ENCODE measurements at regions not wholly inside any gene's neighbourhood (a gene's known extent, or its start where the extent isn't known, plus 50 kb on each side); places are given as distances from the start of the nearest gene placed in this dataset.

DNA sequence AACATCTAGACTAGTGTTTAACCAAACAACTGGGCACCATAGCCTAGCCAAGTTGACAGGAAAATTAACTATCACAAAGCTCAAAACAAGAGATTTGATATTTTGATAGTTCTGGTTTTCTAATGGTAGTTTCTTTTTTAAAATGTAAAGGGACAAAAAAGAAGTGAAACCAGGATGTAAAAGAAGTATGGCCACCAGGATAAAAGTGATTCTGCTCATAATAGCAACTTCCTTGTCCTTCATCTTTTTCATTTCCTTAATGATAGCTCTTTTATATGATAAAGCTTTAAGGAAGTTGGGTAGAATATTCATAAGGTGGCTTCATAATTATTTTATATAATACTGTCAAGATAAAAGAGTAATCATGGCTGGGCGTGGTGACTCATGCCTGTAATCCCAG lies 139.1 kb downstream of the BASP1 start:
- H3K27ac ChIP-seq = no peak overlapping the region
- DNase-seq (ENCODE audit: extremely low spot score in 2 of 2) = no peak
- no peaks in the 10 kb centered on the region for H3K27me3 ChIP-seq
- H3K9me3 ChIP-seq = no peaks in the 10 kb centered on the region
- intact Hi-C loops (cut with DNase I) = no loop called here
- H3K4me3 ChIP-seq = no peak overlapping the region
- H3K4me1 ChIP-seq = no peaks in the 10 kb centered on the region
- H3K36me3 ChIP-seq = no peaks in the 10 kb centered on the region
- TF ChIP-seq POLR2A (IDR thresholded peaks at IDR 0.05) (no peak), POLR2AphosphoS5 (IDR thresholded peaks at IDR 0.05; ENCODE audit: insufficient read depth in 1 of 2, low read depth in 1 of 2) (no peak)
- TF ChIP-seq, protein P1, sequence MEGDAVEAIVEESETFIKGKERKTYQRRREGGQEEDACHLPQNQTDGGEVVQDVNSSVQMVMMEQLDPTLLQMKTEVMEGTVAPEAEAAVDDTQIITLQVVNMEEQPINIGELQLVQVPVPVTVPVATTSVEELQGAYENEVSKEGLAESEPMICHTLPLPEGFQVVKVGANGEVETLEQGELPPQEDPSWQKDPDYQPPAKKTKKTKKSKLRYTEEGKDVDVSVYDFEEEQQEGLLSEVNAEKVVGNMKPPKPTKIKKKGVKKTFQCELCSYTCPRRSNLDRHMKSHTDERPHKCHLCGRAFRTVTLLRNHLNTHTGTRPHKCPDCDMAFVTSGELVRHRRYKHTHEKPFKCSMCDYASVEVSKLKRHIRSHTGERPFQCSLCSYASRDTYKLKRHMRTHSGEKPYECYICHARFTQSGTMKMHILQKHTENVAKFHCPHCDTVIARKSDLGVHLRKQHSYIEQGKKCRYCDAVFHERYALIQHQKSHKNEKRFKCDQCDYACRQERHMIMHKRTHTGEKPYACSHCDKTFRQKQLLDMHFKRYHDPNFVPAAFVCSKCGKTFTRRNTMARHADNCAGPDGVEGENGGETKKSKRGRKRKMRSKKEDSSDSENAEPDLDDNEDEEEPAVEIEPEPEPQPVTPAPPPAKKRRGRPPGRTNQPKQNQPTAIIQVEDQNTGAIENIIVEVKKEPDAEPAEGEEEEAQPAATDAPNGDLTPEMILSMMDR (IDR thresholded peaks at IDR 0.05) = no peak

DNA sequence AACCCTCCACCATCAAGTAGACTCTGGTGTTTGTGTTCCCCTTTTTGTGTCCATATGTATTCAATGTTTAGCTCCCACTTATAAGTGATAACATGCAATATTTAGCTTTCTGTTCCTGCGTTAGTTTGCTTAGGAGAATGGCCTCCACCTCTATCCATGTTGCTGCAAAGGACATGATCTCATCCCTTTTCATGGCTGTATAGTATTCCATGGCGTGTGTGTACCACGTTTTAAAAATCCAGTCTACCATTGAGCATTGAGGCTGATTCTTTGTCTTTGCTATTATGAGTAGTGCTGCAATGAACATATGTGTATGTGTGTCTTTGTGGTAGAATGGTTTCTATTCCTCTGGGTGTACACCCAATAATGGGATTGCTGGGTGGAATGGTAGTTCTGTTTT lies 140.1 kb downstream of the BASP1 start:
- Histone ChIP-seq H3K36me3 (no peaks in the 10 kb centered on the region), H3K27ac (no peak overlapping the region), H3K9me3 (no peaks in the 10 kb centered on the region), H3K27me3 (no peaks in the 10 kb centered on the region), H3K4me3 (no peak overlapping the region), H3K4me1 (no peaks in the 10 kb centered on the region)
- TF ChIP-seq POLR2A (IDR thresholded peaks at IDR 0.05) = no peak
- TF ChIP-seq POLR2AphosphoS5 (IDR thresholded peaks at IDR 0.05; ENCODE audit: insufficient read depth in 1 of 2, low read depth in 1 of 2) = no peak
- TF ChIP-seq, protein P1 (IDR thresholded peaks at IDR 0.05) = no peak
- no peak for DNase-seq (ENCODE audit: extremely low spot score in 2 of 2)
- intact Hi-C loops (cut with DNase I) = no loop called here

DNA sequence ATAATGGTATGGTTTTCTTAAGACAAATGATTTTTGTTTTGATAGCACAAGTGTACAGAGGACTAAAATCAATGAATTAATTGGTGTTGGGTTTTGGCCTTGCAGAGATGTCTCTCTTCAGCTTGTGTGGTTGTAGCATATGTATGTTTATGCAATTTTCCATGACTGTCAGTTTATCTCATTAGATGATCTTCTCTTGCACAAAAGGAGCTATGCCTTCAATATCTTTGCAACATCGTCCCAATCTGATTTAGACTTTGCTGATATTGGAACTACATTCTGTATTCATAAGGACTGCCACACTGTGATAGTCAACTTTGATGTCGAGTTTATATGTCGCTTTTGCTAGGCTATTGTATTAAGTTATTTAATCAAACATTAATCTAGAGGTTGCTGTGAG lies 140.0 kb upstream of the TAF11L2 start:
- intact Hi-C loops (cut with DNase I) = no loop called here
- H3K4me1 ChIP-seq = no peaks in the 10 kb centered on the region
- no peaks in the 10 kb centered on the region for H3K9me3 ChIP-seq
- no peak for DNase-seq (ENCODE audit: extremely low spot score in 2 of 2)
- H3K4me3 ChIP-seq = no peak overlapping the region
- no peaks in the 10 kb centered on the region for H3K27me3 ChIP-seq
- H3K36me3 ChIP-seq = no peaks in the 10 kb centered on the region
- TF ChIP-seq POLR2AphosphoS5 (IDR thresholded peaks at IDR 0.05; ENCODE audit: insufficient read depth in 1 of 2, low read depth in 1 of 2) (no peak), POLR2A (IDR thresholded peaks at IDR 0.05) (no peak)
- TF ChIP-seq, protein P1 (IDR thresholded peaks at IDR 0.05) = no peak
- no peak overlapping the region for H3K27ac ChIP-seq

DNA sequence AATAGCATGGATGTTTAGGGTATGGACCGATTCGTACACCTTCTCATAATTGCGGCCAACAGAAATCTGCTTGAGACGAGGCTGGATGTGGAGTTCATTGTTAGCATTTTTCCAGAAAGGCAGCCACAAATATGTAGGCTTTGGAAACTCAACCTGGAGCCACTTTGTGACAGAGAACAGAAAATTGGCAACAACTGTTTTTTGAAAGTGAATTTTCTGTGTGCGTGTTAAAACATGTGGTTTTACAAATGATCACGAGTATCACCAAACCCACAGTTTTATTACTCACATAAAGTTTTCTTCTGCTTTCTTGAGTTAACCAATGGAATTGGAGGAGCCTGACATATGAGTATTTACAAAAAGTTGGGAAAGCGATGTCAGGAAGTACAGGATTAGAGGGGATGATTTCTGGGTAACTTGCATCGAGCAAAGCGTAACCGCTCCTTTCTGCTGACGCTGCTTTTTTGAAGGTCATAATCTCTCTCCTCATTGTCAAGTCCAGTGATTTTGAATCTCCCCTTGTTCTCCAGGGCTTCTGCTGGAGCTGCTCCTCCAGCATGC lies 138.5 kb upstream of the TAF11L2 start:
- intact Hi-C loops (cut with DNase I) = no loop called here
- H3K9me3 ChIP-seq = no peaks in the 10 kb centered on the region
- no peak for DNase-seq (ENCODE audit: extremely low spot score in 2 of 2)
- H3K27ac ChIP-seq = peak overlapping the region; percentile 54
- H3K36me3 ChIP-seq = no peaks in the 10 kb centered on the region
- H3K4me3 ChIP-seq = no peak overlapping the region
- no peaks in the 10 kb centered on the region for H3K27me3 ChIP-seq
- H3K4me1 ChIP-seq = no peaks in the 10 kb centered on the region
- TF ChIP-seq POLR2A (IDR thresholded peaks at IDR 0.05) (no peak), POLR2AphosphoS5 (IDR thresholded peaks at IDR 0.05; ENCODE audit: insufficient read depth in 1 of 2, low read depth in 1 of 2) (peak in 1 of 2 donors; percentile 31)

DNA sequence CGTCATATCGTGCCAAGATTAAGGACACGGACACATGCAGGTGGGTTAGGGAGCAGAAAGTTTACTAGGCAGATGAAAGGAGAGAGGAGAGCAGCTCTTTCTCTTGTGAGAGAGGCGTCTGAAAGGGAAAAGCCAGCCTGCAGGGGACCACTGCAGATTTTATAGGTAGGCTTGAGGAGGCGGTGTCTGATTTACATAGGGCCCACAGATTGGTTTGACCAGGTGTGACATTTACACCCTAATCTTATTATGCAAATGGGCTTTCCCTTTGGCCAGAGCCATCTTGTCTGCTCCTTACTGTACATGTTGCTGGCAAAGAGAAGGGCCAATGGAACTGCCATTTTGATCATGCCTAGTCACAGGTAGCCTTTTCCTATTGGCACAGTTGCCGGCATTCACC lies 137.2 kb upstream of the TAF11L2 start:
- peak overlapping the region; percentile 54 for H3K27ac ChIP-seq
- no peaks in the 10 kb centered on the region for H3K4me1 ChIP-seq
- H3K36me3 ChIP-seq = no peaks in the 10 kb centered on the region
- no peaks in the 10 kb centered on the region for H3K9me3 ChIP-seq
- no peak overlapping the region for H3K4me3 ChIP-seq
- no peak for DNase-seq (ENCODE audit: extremely low spot score in 2 of 2)
- H3K27me3 ChIP-seq = no peaks in the 10 kb centered on the region
- intact Hi-C loops (cut with DNase I) = no loop called here
- no peak for TF ChIP-seq POLR2AphosphoS5 (IDR thresholded peaks at IDR 0.05; ENCODE audit: insufficient read depth in 1 of 2, low read depth in 1 of 2)
- TF ChIP-seq POLR2A (IDR thresholded peaks at IDR 0.05) = no peak
- TF ChIP-seq, protein P1 (IDR thresholded peaks at IDR 0.05) = no peak
